ENCODE measurements at regions not wholly inside any gene's neighbourhood (a gene's known extent, or its start where the extent isn't known, plus 50 kb on each side); places are given as distances from the start of the nearest gene placed in this dataset.
"Not testable (repeated sequence)": the region's sequence is repeated elsewhere in the genome, so short reads cannot be mapped to it uniquely, and the experiment has no call there.

DNA sequence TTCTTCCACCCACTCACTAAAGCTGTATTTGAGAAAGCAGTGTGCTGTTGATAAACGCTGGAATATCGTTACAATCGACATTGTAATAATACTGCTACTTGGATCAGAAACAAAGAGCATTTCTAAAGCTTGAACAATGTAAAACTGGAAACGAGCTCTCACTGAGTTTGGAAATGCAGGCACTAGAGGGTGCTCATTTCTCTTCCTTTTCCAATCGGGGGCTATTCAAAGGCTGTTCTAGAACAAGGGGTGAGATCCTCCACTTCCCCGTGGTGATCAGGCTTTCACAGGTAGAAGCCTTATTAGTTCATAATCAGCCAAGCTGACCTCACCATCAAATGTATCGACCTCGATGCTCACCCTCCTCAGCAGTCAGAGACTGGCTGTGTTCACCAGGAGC, 245.3 kb upstream of the PRSS1 start:
- peaks cover 22% of the 10 kb centered on the region for H3K4me1 Mint-ChIP-seq
- H3K9me3 Mint-ChIP-seq; H3K4me3 Mint-ChIP-seq; H3K27me3 Mint-ChIP-seq; POLR2A ChIA-PET; H3K27ac Mint-ChIP-seq; DNase-seq; ATAC-seq (ENCODE audit: low read depth); H3K36me3 Mint-ChIP-seq: not testable (repeated sequence)

DNA sequence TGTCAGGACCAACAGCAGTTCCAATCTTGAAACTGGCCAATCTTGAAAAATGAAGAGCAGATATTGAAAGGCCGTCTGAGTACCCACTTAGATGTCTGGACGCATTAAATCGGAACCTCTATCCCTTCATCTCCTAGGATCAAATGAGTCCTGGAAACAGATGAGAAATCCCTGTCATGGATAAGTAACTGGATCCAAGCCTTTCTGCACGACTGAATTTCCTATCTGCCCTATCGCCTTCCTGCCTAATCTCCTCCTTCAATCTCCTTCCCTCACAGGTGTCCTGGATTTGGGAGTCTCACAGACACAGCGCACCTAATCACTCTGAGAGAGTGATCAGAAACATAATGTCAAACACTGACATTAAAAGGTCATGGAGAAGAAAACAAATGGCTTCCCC, 245.2 kb upstream of the PRSS58 start:
- POLR2A ChIA-PET, result no interaction called here
- Mint-ChIP-seq H3K9me3 (no peaks in the 10 kb centered on the region), H3K27ac (no peak overlapping the region), H3K27me3 (peaks cover 7% of the 10 kb centered on the region), H3K4me3 (no peak overlapping the region), H3K4me1 (peaks cover 18% of the 10 kb centered on the region), H3K36me3 (no peaks in the 10 kb centered on the region)
- DNase-seq, result no peak
- no peak for ATAC-seq (ENCODE audit: low read depth)

DNA sequence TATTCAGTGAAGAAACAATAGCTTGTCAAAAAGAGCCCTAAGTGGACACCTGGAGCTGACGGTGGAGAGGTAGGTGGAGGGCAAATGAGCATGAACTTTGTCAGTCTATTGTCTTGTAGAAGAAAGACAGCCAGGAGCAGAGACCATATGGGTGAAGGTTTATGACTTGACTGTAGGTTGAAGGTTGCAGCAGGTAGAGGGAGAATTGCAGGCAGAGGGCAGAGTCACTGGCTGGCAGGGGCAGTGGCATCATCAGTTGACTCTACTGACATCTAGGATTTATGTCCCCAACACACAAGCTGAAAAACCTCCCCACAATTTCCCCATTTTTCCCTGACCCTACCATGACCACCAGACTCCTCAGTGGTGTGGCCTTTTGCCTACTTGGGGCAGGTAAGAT, 243.6 kb upstream of the PRSS58 start:
- Mint-ChIP-seq H3K4me1 (peaks cover 21% of the 10 kb centered on the region), H3K27ac (no peak overlapping the region), H3K9me3 (no peaks in the 10 kb centered on the region), H3K36me3 (no peaks in the 10 kb centered on the region), H3K27me3 (peaks cover 7% of the 10 kb centered on the region), H3K4me3 (no peak overlapping the region)
- POLR2A ChIA-PET, result no interaction called here
- DNase-seq (no peak), ATAC-seq (ENCODE audit: low read depth) (no peak)

DNA sequence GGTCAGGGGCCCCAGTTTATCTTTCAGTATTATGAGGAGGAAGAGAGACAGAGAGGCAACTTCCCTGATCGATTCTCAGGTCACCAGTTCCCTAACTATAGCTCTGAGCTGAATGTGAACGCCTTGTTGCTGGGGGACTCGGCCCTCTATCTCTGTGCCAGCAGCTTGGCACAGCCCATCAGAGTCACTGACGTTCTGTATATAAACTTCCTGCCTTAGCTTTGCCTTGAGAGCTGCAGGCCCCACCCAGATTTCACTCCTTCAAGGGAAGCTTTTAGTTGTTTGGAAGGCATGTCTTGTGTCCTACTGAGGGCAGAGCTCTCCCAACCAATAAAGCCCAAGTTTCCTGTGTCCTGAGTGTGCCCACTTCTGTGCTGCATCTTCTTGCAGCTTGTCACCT, 242.5 kb upstream of the PRSS58 start:
- Mint-ChIP-seq H3K9me3 (no peaks in the 10 kb centered on the region), H3K27ac (peak overlapping the region; percentile 85), H3K4me3 (peak overlapping the region; percentile 69), H3K36me3 (no peaks in the 10 kb centered on the region), H3K27me3 (peaks cover 7% of the 10 kb centered on the region), H3K4me1 (peaks cover 28% of the 10 kb centered on the region)
- DNase-seq (no peak), ATAC-seq (ENCODE audit: low read depth) (peak; percentile 77)
- POLR2A ChIA-PET, result interaction anchor here (1.3 kb wide), 1 partner anchor 17 kb away, joined by 3 read pairs; no protein-coding TSS in a partner anchor

DNA sequence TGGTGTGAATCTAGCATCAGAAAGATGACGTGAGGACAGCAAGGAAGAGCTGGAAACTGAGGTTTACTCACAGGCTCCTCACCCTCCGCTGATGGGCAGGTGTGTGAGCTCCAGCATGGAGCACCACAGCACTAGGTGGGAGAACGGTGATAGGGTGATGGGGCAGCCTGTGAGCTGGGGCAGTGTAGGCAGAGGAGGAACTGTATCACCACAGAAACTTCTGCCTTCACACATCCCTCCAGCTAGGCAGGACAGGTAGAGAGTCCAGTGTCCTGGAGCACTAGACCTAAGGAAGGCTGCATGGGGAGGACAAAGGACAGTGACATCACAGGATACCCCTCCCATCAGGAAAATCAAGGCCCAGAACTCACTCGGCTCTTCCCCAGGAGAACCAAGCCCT, 241.8 kb upstream of the PRSS58 start:
- peaks cover 28% of the 10 kb centered on the region for H3K4me1 Mint-ChIP-seq
- peak overlapping the region; percentile 59 for H3K27ac Mint-ChIP-seq
- ATAC-seq (ENCODE audit: low read depth), result peak; percentile 18
- H3K36me3 Mint-ChIP-seq, result no peaks in the 10 kb centered on the region
- peak overlapping the region; percentile 11 for H3K4me3 Mint-ChIP-seq
- no peak for DNase-seq
- H3K9me3 Mint-ChIP-seq, result no peaks in the 10 kb centered on the region
- POLR2A ChIA-PET, result interaction anchor here (1.1 to 1.3 kb wide), 2 partner anchors 9 to 16 kb away, joined by 3 read pairs; no protein-coding TSS in a partner anchor
- H3K27me3 Mint-ChIP-seq, result peaks cover 3% of the 10 kb centered on the region

DNA sequence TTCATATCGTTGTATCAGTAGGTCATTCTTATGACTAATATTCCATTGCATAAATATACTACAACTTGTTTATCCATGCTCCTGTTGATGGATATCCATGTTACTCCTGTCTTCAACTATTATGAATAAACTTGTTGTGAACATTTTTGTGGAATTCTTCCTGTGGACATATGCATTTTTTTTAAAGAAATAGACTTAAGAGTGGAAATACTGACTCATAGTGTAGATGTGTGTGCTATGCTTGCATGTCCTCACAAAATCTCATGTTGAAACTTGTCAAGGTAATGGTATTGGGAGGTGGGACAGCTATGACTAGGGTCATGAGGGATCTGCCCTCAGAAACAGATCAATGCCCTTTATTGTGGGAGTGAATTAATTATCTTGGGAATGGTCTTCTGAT, 240.5 kb upstream of the PRSS58 start:
- POLR2A ChIA-PET, result no interaction called here
- Mint-ChIP-seq H3K36me3 (no peaks in the 10 kb centered on the region), H3K4me1 (peaks cover 28% of the 10 kb centered on the region), H3K27me3 (no peaks in the 10 kb centered on the region), H3K9me3 (no peaks in the 10 kb centered on the region), H3K4me3 (peak overlapping the region; percentile 6), H3K27ac (no peak overlapping the region)
- ATAC-seq (ENCODE audit: low read depth) (no peak), DNase-seq (no peak)

DNA sequence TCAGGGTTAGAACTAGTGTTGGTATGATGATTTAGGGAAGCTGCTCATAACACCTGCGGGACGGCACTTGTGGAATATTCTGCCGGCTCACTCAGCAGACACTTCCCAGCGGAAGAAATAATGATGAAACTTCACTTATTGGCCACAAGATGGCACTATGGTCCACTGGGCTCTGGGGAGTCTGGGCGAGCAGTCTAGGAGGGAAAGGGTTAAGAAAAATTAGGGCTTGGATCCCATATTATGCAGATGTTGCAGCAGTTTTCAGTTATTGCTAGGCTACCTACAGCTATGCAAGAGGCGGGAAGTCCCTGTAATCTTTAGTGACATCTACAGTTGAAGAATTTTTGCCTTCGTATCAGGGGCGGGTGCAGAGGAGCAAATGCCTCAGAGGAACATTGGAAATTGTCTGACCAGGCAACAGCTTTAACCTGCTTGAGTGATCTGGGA, 238.7 kb upstream of the PRSS58 start:
- no peaks in the 10 kb centered on the region for H3K27me3 Mint-ChIP-seq
- no peak overlapping the region for H3K27ac Mint-ChIP-seq
- no peaks in the 10 kb centered on the region for H3K36me3 Mint-ChIP-seq
- POLR2A ChIA-PET, result no interaction called here
- no peaks in the 10 kb centered on the region for H3K9me3 Mint-ChIP-seq
- ATAC-seq (ENCODE audit: low read depth), result peak; percentile 46
- peaks cover 36% of the 10 kb centered on the region for H3K4me1 Mint-ChIP-seq
- H3K4me3 Mint-ChIP-seq, result peak overlapping the region; percentile 47
- DNase-seq, result no peak

DNA sequence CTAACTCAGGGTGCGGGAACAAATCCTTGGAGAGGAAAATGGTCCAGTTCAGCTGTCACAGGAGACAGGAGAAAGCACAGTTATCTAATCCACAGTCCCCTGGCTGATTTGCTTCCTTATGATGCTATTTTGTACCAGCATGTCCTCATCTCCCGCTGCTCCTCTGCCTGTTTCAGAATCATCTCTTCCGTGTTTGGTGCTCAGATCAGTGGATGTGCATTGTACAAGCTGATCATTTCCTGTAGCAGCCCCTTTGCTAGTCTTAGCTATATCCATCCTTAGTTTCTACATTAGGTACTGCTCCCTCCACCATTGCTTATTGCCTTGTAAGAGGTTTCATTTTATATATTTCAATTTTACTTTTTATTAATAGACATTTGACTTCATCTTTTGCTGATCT, 238.0 kb upstream of the PRSS58 start:
- not testable (repeated sequence) for DNase-seq; H3K9me3 Mint-ChIP-seq; ATAC-seq (ENCODE audit: low read depth); H3K4me3 Mint-ChIP-seq; H3K27me3 Mint-ChIP-seq; H3K36me3 Mint-ChIP-seq
- Mint-ChIP-seq H3K27ac (peak overlapping the region; percentile 44), H3K4me1 (peaks cover 39% of the 10 kb centered on the region)
- POLR2A ChIA-PET, result interaction anchor here (0.6 kb wide), 1 partner anchor 48 kb away, joined by 3 read pairs; no protein-coding TSS in a partner anchor

DNA sequence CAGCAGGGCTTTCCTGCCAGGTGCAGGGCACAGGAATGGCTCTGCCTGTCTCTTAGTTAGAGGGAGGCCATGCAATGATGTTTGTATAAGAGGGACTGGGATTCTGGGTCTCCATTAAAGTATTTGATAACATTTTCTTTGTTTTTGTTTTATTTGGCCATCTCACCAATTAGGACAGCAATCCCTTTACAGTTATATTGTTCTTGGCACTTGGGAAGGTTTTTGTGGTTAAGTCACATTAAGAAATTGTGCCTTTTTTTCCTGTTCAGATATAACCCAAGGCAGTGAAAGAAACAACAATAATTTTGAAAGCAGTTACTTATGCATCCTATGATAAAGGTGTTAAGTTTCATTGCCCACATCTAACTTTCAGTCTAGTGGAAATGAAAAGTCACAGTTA, 237.4 kb upstream of the PRSS58 start:
- POLR2A ChIA-PET, result interaction anchor here (0.6 kb wide), 1 partner anchor 47 kb away, joined by 3 read pairs; no protein-coding TSS in a partner anchor
- Mint-ChIP-seq H3K27ac (peak overlapping the region; percentile 20), H3K4me1 (peaks cover 33% of the 10 kb centered on the region)
- not testable (repeated sequence) for H3K27me3 Mint-ChIP-seq; ATAC-seq (ENCODE audit: low read depth); H3K9me3 Mint-ChIP-seq; DNase-seq; H3K36me3 Mint-ChIP-seq; H3K4me3 Mint-ChIP-seq

DNA sequence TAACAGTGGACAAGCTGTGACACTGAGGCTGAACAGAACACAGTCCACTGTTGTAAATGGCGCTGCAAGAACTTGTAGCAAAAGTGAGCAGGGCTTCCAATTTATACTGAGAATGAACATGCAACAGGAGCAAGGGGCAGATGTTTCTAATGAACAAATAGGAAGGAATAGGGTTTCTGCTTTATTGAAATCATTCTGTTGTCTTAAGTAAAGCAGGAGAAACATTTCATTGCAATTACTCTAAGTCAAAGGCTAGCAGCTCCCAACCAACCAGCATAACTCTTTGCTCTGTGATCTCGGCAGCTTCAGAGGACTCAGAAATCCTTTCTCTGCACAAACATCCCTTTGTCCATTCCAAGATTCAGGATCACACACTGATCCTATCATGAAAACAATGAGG, 236.2 kb upstream of the PRSS58 start:
- ATAC-seq (ENCODE audit: low read depth), result no peak

DNA sequence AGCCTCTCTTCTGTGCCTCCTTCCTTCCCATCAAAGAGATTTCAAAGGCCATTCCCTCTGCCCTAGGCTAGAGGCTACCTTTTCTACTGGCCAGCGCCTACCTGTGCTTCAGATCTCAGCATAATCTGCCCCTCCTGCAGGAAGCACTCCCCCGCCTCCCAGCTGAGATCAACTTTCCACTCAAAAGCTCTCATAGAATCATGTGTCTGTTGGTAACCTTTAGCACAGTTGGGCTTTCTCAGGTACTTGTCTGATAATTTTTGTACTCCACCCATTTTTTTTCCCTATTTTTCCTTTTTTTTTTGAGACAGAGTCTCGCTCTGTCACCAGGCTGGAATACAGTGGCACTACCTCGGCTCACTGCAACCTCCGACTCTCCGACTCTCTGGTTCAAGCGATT, 231.0 kb upstream of the PRSS58 start:
- peaks cover 20% of the 10 kb centered on the region for H3K4me1 Mint-ChIP-seq
- no peak overlapping the region for H3K4me3 Mint-ChIP-seq
- POLR2A ChIA-PET, result interaction anchor here (1.0 kb wide), 1 partner anchor 320 kb away, joined by 4 read pairs; no protein-coding TSS in a partner anchor
- no peaks in the 10 kb centered on the region for H3K36me3 Mint-ChIP-seq
- H3K9me3 Mint-ChIP-seq, result no peaks in the 10 kb centered on the region
- no peak for ATAC-seq (ENCODE audit: low read depth)
- DNase-seq, result no peak
- H3K27ac Mint-ChIP-seq, result no peak overlapping the region
- H3K27me3 Mint-ChIP-seq, result no peaks in the 10 kb centered on the region

More for the DNA sequence above, 236.2 kb upstream of the PRSS58 start:
- peaks cover 25% of the 10 kb centered on the region for H3K4me1 Mint-ChIP-seq
- POLR2A ChIA-PET, result no interaction called here
- no peak for DNase-seq
- H3K36me3 Mint-ChIP-seq, result no peaks in the 10 kb centered on the region
- no peaks in the 10 kb centered on the region for H3K9me3 Mint-ChIP-seq
- H3K4me3 Mint-ChIP-seq, result no peak overlapping the region
- H3K27me3 Mint-ChIP-seq, result no peaks in the 10 kb centered on the region
- no peak overlapping the region for H3K27ac Mint-ChIP-seq

DNA sequence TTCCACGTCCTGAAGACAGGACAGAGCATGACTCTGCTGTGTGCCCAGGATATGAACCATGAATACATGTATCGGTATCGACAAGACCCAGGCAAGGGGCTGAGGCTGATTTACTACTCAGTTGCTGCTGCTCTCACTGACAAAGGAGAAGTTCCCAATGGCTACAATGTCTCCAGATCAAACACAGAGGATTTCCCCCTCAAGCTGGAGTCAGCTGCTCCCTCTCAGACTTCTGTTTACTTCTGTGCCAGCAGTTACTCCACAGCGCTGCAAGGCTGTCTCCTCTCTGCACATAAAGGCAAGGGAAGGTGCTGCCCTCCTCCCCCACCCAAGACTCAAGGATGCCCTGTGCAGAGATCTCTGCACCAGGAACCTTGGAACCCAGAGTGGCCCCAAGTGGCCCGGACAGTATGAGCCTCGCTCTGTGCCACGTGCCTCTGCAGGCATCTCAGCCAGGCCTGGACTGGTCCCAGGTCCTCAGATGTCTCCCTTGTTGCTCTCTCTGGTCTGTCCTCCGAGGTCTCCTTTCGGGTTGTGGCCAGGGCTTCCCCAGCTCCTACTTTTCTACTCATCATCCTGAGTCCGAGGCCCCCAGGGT, 230.3 kb upstream of the PRSS58 start:
- no peak overlapping the region for H3K27ac Mint-ChIP-seq
- peaks cover 22% of the 10 kb centered on the region for H3K4me1 Mint-ChIP-seq
- H3K9me3 Mint-ChIP-seq, result no peaks in the 10 kb centered on the region
- no peaks in the 10 kb centered on the region for H3K27me3 Mint-ChIP-seq
- no peaks in the 10 kb centered on the region for H3K36me3 Mint-ChIP-seq
- H3K4me3 Mint-ChIP-seq, result no peak overlapping the region
- ATAC-seq (ENCODE audit: low read depth), result no peak
- DNase-seq, result no peak
- POLR2A ChIA-PET, result no interaction called here

DNA sequence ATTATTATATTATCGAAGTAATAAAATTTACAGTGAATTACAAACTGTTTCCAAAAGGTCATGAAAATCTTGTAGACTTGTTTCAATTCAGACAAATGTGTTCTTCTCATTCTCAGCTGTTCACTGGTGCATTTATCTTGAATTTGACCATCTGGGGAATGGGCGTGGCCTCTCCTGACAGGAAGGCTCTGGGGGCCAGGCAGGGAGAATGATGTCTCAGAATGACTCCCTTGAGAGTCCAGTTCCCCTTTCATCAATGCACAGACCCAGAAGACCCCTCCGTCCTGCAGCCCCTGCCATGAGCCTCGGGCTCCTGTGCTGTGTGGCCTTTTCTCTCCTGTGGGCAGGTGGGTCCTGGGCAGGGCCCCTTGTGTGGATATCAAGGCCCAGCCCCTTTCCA, 229.7 kb upstream of the PRSS58 start:
- POLR2A ChIA-PET; H3K4me3 Mint-ChIP-seq; ATAC-seq (ENCODE audit: low read depth); H3K9me3 Mint-ChIP-seq; H3K36me3 Mint-ChIP-seq; DNase-seq; H3K27ac Mint-ChIP-seq; H3K27me3 Mint-ChIP-seq: not testable (repeated sequence)
- peaks cover 22% of the 10 kb centered on the region for H3K4me1 Mint-ChIP-seq

DNA sequence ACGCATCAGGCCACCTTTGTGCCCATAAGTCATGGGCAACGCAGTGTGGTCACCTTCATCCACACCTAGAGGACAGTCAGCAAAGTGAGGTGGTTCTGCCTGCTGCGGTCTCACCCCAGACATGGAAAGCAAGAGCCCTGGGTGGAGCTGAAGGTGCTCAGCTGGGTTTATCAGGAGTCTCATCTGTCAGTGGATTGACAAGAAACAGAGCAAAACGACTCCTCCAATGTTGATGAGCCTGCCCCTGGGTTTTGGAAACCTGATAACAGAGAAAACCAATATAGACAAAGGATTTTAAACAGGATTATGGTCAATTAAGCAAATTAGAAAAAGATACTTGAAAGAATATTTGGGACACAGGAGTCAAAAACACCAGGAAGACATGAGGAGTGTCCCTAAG, 229.3 kb upstream of the PRSS58 start:
- Mint-ChIP-seq H3K27me3 (no peaks in the 10 kb centered on the region), H3K9me3 (no peaks in the 10 kb centered on the region), H3K36me3 (no peaks in the 10 kb centered on the region), H3K4me1 (peaks cover 23% of the 10 kb centered on the region), H3K4me3 (no peak overlapping the region), H3K27ac (no peak overlapping the region)
- ATAC-seq (ENCODE audit: low read depth) (no peak), DNase-seq (no peak)
- POLR2A ChIA-PET, result no interaction called here
